AG04449 (cell line): ENCODE measurements at regions not wholly inside any gene's neighbourhood (a gene's known extent, or its start where the extent isn't known, plus 50 kb on each side); places are given as distances from the start of the nearest gene placed in this dataset.

Experiments used
- CTCF ChIA-PET: fragments of 350-600 bp; formaldehyde crosslinking; extraction: SDS; loops from one replicate; lab custom pipeline; 2021; ENCODE audit warnings: antibody characterized with exemption; lab: Yijun Ruan, JAX
- POLR2A ChIA-PET: fragments of 400-600, 350-600 bp; formaldehyde crosslinking; extraction: SDS; loops from one replicate; lab custom pipeline; 2020; ENCODE audit warnings: antibody characterized with exemption, inconsistent platforms; lab: Yijun Ruan, JAX
- DNase-seq: peaks from one replicate; pipeline ENCODE4 v3.0.0-alpha.2; 2010; ENCODE audit warnings: low read depth, low spot score
- H3K4me3 ChIP-seq: 2 replicates; pipeline ENCODE4 v1.5.1; 2011; ENCODE audit warnings: low read depth, mild to moderate bottlenecking, control low read depth, low read length
- CTCF ChIP-seq: IDR thresholded peaks from one replicate; pipeline ENCODE4 v1.5.1; 2011; ENCODE audit warnings: mild to moderate bottlenecking, moderate library complexity, low read length, control low read depth, inconsistent platforms; ENCODE audit not compliant: insufficient read depth; ENCODE audit errors: missing control alignments

- POLR2A ChIA-PET, result no interaction called here
- H3K4me3 ChIP-seq, result no peak overlapping the region
- TF ChIP-seq CTCF, result no peak
- DNase-seq, result no peak
- CTCF ChIA-PET, result no interaction called here
Observed at GRCh38 chr3:104546301-104546700, 820.4 kb upstream of the ALCAM start.

GRCh38 chr3:104547031-104547430 lies 819.7 kb upstream of the ALCAM start:
- POLR2A ChIA-PET, result no interaction called here
- no peak for TF ChIP-seq CTCF
- CTCF ChIA-PET, result no interaction called here
- no peak overlapping the region for H3K4me3 ChIP-seq
- DNase-seq, result no peak

- TF ChIP-seq CTCF, result no peak
- CTCF ChIA-PET, result no interaction called here
- DNase-seq, result no peak
- no peak overlapping the region for H3K4me3 ChIP-seq
- POLR2A ChIA-PET, result no interaction called here
Observed at GRCh38 chr3:104548401-104548800, 818.3 kb upstream of the ALCAM start.

- no peak overlapping the region for H3K4me3 ChIP-seq
- TF ChIP-seq CTCF, result no peak
- DNase-seq, result no peak
- ChIA-PET CTCF (no interaction called here), POLR2A (no interaction called here)
Observed at GRCh38 chr3:104549099-104549714, 817.5 kb upstream of the ALCAM start.

- DNase-seq, result no peak
- POLR2A ChIA-PET, result no interaction called here
- no peak for TF ChIP-seq CTCF
- CTCF ChIA-PET, result no interaction called here
- H3K4me3 ChIP-seq, result no peak overlapping the region
Observed at GRCh38 chr3:104553121-104553520, 813.6 kb upstream of the ALCAM start.

GRCh38 chr3:104554425-104554824 lies 812.3 kb upstream of the ALCAM start:
- ChIA-PET POLR2A (no interaction called here), CTCF (interaction anchor here (1.3 to 1.4 kb wide), 2 partner anchors 10 to 564 kb away, joined by 3 read pairs; no protein-coding TSS in a partner anchor)
- DNase-seq, result no peak
- TF ChIP-seq CTCF, result no peak
- H3K4me3 ChIP-seq, result no peak overlapping the region
